Ishikawa (cell line): ENCODE measurements at regions not wholly inside any gene's neighbourhood (a gene's known extent, or its start where the extent isn't known, plus 50 kb on each side); places are given as distances from the start of the nearest gene placed in this dataset.

Source experiments
- CEBPB ChIP-seq: IDR thresholded peaks from 2 replicates; pipeline ENCODE4 v1.6.1; 2012
- CREB1 ChIP-seq: IDR thresholded peaks from 2 replicates; pipeline ENCODE4 v1.6.1; 2012; ENCODE audit warnings: low read depth
- EGR1 ChIP-seq: IDR thresholded peaks from 2 replicates; pipeline ENCODE4 v1.6.1; 2012
- EP300 ChIP-seq: IDR thresholded peaks from 2 replicates; pipeline ENCODE4 v1.6.1; 2012; ENCODE audit warnings: borderline replicate concordance
- NFIC ChIP-seq: IDR thresholded peaks from 2 replicates; pipeline ENCODE4 v1.6.1; 2012
- RAD21 ChIP-seq: IDR thresholded peaks from 2 replicates; pipeline ENCODE4 v1.6.1; 2012; ENCODE audit warnings: low read depth
- TAF1 ChIP-seq: IDR thresholded peaks from 2 replicates; pipeline ENCODE4 v1.6.1; 2012; ENCODE audit warnings: low read depth, mild to moderate bottlenecking
- TCF12 ChIP-seq: IDR thresholded peaks from 2 replicates; pipeline ENCODE4 v1.6.1; 2012; ENCODE audit warnings: low read depth
- TF ChIP-seq, protein P1 (sequence below): IDR thresholded peaks from 2 replicates; pipeline ENCODE4 v1.6.1; 2012
- TF ChIP-seq, protein P2 (sequence below): IDR thresholded peaks from 2 replicates; pipeline ENCODE4 v1.6.1; 2012

DNA sequence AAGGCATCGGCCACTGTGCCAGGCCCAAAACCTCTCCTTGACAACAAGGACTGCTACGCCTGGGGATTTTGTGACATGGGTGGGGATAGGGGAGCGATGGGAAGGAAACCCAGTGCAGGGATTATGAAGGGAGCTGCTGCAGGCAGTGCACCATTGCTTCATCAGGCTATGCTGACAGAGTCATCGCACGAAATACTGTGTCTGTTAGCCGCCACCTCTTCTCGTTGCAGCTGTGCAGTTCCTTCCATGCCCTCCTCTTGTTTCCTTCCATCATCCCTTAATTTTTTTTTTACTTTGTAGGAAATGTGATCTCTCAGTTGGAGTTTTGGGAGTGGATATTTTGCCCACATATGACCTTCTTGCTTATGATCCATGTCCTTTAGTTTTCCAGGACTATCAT, 178.7 kb downstream of the RFC3 start:
- TF ChIP-seq EGR1 (no peak), CEBPB (no peak), NFIC (no peak), TAF1 (no peak), CREB1 (no peak), EP300 (no peak), TCF12 (no peak), RAD21 (no peak)
- TF ChIP-seq, protein P1, sequence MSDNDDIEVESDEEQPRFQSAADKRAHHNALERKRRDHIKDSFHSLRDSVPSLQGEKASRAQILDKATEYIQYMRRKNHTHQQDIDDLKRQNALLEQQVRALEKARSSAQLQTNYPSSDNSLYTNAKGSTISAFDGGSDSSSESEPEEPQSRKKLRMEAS = no peak
- TF ChIP-seq, protein P2, sequence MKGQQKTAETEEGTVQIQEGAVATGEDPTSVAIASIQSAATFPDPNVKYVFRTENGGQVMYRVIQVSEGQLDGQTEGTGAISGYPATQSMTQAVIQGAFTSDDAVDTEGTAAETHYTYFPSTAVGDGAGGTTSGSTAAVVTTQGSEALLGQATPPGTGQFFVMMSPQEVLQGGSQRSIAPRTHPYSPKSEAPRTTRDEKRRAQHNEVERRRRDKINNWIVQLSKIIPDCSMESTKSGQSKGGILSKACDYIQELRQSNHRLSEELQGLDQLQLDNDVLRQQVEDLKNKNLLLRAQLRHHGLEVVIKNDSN = no peak
